LoVo (cell line): ENCODE measurements at regions not wholly inside any gene's neighbourhood (a gene's known extent, or its start where the extent isn't known, plus 50 kb on each side); places are given as distances from the start of the nearest gene placed in this dataset.
"Not testable (repeated sequence)": the region's sequence is repeated elsewhere in the genome, so short reads cannot be mapped to it uniquely, and the experiment has no call there.

Source experiments
- DNase-seq: peaks from one replicate; pipeline ENCODE4 v3.0.0-alpha.2; 2016; ENCODE audit warnings: low spot score

DNA sequence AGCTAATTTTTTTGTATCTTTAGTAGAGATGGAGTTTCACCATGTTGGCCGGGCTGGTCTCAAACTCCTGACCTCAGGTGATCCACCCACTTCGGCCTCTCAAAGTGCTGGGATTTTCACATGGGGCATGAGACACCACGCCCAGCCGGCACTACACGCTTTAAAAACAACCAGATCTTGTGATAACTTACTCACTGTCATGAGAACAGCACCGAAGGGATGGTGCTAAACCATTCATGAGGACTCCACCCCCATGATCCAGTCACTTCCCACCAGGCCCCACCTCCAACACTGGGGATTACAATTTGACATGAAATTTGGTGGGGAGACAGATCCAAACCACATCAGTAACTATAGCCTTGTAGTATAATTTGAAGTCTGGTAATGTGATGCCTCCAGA is 67.4 kb upstream of the ZNF169 start:
- DNase-seq: not testable (repeated sequence)

DNA sequence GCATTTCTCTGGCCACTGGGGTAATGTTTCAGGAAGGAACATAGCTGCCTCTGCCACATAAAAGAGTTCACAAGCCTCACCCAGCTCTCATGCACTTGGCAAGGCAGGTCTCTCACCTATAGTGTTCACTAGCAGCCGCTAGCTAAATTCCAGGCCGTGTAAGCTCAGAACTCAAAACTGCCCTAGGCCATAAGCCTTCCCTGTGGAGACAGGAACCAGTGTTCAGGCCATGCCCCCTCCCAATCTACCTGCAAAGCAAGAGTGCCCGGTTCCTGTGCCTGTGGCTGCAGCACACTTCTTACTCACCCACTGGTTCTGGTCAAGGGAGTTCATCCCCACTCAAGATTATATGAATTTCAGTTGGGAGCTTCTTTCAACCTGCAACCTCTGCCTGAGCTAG is 60.7 kb upstream of the ZNF169 start:
- DNase-seq: no peak

DNA sequence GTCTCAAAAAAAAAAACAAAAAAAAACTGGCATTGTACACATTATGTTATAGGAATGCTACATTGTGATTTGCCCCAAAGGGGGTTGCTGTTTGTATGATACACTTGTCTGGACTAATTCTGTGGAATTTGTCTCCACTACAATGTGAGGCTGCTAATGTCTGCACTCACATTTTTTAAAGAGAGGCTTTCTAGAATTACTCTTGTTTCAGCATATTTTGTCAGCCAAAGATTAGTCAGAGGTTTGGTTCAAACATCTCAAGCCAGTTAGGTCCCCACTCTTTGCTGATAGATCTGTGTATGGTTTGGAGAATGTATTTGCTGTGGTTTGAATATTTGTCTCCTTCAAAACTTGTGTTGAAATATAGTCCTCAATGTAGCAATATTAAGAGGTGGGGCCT is 59.3 kb upstream of the ZNF169 start:
- no peak for DNase-seq

DNA sequence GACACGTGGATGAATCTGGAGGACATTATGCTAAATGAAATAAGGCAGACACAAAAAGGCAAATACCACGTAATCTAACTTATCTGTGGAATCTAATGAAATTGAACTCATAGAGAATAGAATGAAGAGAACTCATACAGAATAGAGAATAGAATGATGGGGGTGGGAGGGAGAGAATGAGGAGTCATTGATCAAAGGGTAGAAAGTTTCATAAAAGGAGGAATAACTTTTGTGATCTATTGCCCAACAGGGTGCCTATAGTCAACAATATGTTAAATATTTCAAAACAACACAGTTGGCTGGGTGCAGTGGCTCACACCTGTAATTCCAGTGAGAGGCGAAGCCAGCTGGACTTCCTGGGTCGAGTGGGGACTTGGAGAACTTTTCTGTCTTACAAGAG is 54.9 kb upstream of the ZNF169 start:
- no peak for DNase-seq

DNA sequence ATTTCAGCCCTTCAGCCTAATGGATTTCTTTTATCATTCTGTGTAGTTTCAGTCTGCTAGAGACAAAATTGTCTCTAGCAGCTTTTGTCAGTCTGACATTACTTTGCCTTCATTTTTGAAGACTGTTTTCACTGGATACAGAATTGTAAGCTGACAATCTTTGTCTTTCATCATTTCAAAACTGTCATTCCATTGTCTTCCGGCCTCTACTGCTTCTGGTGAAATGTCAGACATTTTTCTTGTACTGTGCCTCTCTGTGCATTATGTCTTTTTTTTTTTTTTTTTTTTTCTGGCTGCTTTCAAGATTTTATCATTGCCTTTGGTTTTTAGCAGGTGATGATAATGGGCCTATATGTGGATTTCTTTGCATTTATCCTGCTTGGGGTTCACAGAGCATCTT is 51.3 kb upstream of the ZNF169 start:
- DNase-seq: no peak
